ENCODE measurements at regions not wholly inside any gene's neighbourhood (a gene's known extent, or its start where the extent isn't known, plus 50 kb on each side); places are given as distances from the start of the nearest gene placed in this dataset.

DNA sequence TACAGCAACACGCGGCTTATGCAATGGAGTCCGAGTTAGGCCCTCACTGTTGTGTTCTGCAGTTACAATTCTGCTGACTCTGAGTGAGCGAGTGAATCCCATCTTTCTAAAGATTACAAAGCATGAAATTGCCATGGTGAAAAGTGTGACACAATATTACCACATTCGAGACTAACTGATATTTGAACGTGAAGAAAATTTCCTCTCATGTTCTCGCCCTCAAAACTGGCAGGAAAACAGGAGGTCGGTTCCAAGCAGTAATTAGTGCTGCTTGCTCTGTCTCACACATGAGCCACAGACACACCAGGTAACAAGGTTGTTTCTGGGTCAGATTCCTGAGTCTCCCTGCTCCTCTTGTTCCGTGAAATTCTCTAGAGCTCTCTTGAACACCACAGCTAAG, 93.7 kb upstream of the RIOK3 start (continued):
- TF ChIP-seq, protein P1, sequence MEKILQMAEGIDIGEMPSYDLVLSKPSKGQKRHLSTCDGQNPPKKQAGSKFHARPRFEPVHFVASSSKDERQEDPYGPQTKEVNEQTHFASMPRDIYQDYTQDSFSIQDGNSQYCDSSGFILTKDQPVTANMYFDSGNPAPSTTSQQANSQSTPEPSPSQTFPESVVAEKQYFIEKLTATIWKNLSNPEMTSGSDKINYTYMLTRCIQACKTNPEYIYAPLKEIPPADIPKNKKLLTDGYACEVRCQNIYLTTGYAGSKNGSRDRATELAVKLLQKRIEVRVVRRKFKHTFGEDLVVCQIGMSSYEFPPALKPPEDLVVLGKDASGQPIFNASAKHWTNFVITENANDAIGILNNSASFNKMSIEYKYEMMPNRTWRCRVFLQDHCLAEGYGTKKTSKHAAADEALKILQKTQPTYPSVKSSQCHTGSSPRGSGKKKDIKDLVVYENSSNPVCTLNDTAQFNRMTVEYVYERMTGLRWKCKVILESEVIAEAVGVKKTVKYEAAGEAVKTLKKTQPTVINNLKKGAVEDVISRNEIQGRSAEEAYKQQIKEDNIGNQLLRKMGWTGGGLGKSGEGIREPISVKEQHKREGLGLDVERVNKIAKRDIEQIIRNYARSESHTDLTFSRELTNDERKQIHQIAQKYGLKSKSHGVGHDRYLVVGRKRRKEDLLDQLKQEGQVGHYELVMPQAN (IDR thresholded peaks at IDR 0.05; ENCODE audit: borderline replicate concordance), result no peak
- no peak for TF ChIP-seq ZNF165 (CRISPR knock-in tag; IDR thresholded peaks at IDR 0.05; ENCODE audit: borderline replicate concordance)
- no peak for TF ChIP-seq ZNF436 (CRISPR knock-in tag; IDR thresholded peaks at IDR 0.05)
- TF ChIP-seq SMAD1 (IDR thresholded peaks at IDR 0.05; ENCODE audit: low read depth, low read length, partially characterized antibody), result no peak
- TF ChIP-seq, protein P2, sequence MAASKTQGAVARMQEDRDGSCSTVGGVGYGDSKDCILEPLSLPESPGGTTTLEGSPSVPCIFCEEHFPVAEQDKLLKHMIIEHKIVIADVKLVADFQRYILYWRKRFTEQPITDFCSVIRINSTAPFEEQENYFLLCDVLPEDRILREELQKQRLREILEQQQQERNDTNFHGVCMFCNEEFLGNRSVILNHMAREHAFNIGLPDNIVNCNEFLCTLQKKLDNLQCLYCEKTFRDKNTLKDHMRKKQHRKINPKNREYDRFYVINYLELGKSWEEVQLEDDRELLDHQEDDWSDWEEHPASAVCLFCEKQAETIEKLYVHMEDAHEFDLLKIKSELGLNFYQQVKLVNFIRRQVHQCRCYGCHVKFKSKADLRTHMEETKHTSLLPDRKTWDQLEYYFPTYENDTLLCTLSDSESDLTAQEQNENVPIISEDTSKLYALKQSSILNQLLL (CRISPR knock-in tag; IDR thresholded peaks at IDR 0.05; ENCODE audit: borderline replicate concordance), result no peak
- TF ChIP-seq, protein P3, sequence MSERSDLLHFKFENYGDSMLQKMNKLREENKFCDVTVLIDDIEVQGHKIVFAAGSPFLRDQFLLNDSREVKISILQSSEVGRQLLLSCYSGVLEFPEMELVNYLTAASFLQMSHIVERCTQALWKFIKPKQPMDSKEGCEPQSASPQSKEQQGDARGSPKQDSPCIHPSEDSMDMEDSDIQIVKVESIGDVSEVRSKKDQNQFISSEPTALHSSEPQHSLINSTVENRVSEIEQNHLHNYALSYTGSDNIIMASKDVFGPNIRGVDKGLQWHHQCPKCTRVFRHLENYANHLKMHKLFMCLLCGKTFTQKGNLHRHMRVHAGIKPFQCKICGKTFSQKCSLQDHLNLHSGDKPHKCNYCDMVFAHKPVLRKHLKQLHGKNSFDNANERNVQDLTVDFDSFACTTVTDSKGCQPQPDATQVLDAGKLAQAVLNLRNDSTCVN (CRISPR knock-in tag; IDR thresholded peaks at IDR 0.05), result no peak
- no peak for TF ChIP-seq RB1 (IDR thresholded peaks at IDR 0.05; ENCODE audit: low read depth)
- TF ChIP-seq DNMT1 (IDR thresholded peaks at IDR 0.05), result no peak
- no peak for TF ChIP-seq FOXP1 (CRISPR knock-in tag; IDR thresholded peaks at IDR 0.05)
- TF ChIP-seq HNRNPLL (IDR thresholded peaks at IDR 0.05; ENCODE audit: low read depth, low read length, poor library complexity, severe bottlenecking), result no peak
- no peak for TF ChIP-seq NBN (IDR thresholded peaks at IDR 0.05; ENCODE audit: low read depth)
- TF ChIP-seq ETV1 (tag; conservative IDR thresholded peaks at IDR 0.05; ENCODE audit: low read depth), result no peak
- TF ChIP-seq ZNF695 (CRISPR knock-in tag; IDR thresholded peaks at IDR 0.05), result no peak

All from K562 (cell line).